ENCODE measurements at regions not wholly inside any gene's neighbourhood (a gene's known extent, or its start where the extent isn't known, plus 50 kb on each side); places are given as distances from the start of the nearest gene placed in this dataset.

- TF ChIP-seq CTCF (IDR thresholded peaks at IDR 0.05 in 2 of 3, conservative IDR thresholded peaks at IDR 0.05 in 1 of 3; ENCODE audit: borderline replicate concordance in 1 of 3, insufficient read depth in 1 of 3, low read depth in 2 of 3, low read length in 2 of 3) (no peak), POLR2AphosphoS5 (IDR thresholded peaks at IDR 0.05; ENCODE audit: low read depth, low read length) (no peak), RAD21 (IDR thresholded peaks at IDR 0.05; ENCODE audit: low read depth) (no peak), YY1 (IDR thresholded peaks at IDR 0.05; ENCODE audit: extremely low read depth, insufficient replicate concordance, low read depth, low read length) (no peak), CBX3 (IDR thresholded peaks at IDR 0.05; ENCODE audit: low read depth) (no peak), EZH2 (IDR thresholded peaks at IDR 0.05) (no peak), ATF3 (IDR thresholded peaks at IDR 0.05) (no peak), CEBPB (IDR thresholded peaks at IDR 0.05; ENCODE audit: low read depth) (no peak)
Measured at GRCh38 chr7:22016507-22016906, 70.8 kb upstream of the CDCA7L start.

All from HCT116 (cell line).